Sigmoid colon (tissue), 4 donors: ENCODE measurements at regions not wholly inside any gene's neighbourhood (a gene's known extent, or its start where the extent isn't known, plus 50 kb on each side); places are given as distances from the start of the nearest gene placed in this dataset.

ENCODE experiments used
- POLR2A ChIP-seq, 2 donors: fragments of 450-650 bp; IDR thresholded peaks; one replicate each; pipeline ENCODE4 v1.6.1; 2016; ENCODE audit warnings: antibody characterized with exemption in 2 of 2, mild to moderate bottlenecking in 2 of 2, moderate library complexity in 2 of 2
- POLR2AphosphoS5 ChIP-seq, 4 donors: sonication (generic); formaldehyde crosslinking; IDR thresholded peaks; one replicate each; pipeline ENCODE4 v1.6.1; 2017; ENCODE audit warnings: antibody characterized with exemption in 4 of 4
- TF ChIP-seq, protein P1 (sequence below), 4 experiments: fragments of 450-650 bp in 3 of 4; fragments of 200-600 bp in 1 of 4; IDR thresholded peaks; one replicate each; pipeline ENCODE4 v1.5.1; 2016 to 2019; ENCODE audit warnings: antibody characterized with exemption in 4 of 4, mild to moderate bottlenecking in 3 of 4, moderate library complexity in 2 of 4

DNA sequence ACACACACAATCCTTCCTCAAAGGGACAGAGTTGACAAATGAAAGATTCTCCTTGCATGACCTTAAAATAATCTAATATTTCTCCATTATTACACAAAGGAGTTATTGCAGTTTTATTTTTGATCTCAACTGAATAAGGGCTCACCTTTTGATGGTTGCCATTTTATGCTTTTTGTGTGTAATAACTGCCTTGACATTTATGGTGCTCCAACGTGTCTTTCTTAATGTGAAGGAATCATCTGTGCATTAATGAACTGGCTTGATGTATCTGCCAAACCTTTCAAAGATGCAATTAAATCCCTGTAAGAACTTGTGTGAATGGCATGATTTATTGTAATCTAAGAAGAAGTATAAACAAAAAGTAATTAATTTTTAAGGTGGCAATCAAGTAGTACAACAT, 1519.8 kb upstream of the CDH9 start:
- TF ChIP-seq, protein P1, sequence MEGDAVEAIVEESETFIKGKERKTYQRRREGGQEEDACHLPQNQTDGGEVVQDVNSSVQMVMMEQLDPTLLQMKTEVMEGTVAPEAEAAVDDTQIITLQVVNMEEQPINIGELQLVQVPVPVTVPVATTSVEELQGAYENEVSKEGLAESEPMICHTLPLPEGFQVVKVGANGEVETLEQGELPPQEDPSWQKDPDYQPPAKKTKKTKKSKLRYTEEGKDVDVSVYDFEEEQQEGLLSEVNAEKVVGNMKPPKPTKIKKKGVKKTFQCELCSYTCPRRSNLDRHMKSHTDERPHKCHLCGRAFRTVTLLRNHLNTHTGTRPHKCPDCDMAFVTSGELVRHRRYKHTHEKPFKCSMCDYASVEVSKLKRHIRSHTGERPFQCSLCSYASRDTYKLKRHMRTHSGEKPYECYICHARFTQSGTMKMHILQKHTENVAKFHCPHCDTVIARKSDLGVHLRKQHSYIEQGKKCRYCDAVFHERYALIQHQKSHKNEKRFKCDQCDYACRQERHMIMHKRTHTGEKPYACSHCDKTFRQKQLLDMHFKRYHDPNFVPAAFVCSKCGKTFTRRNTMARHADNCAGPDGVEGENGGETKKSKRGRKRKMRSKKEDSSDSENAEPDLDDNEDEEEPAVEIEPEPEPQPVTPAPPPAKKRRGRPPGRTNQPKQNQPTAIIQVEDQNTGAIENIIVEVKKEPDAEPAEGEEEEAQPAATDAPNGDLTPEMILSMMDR (IDR thresholded peaks at IDR 0.05) = no peak
- TF ChIP-seq POLR2A (IDR thresholded peaks at IDR 0.05) (no peak), POLR2AphosphoS5 (IDR thresholded peaks at IDR 0.05) (no peak)
